B cell (primary cell): ENCODE measurements at regions not wholly inside any gene's neighbourhood (a gene's known extent, or its start where the extent isn't known, plus 50 kb on each side); places are given as distances from the start of the nearest gene placed in this dataset.

Source experiments
- ATAC-seq: fragments of 200-7000 bp; cut with Tn5 transposase; one replicate; pipeline ENCODE4 v1.10.0; 2021; ENCODE audit warnings: low read depth, mild to moderate bottlenecking, moderate number of reproducible peaks, moderate library complexity
- CTCF ChIA-PET: fragments of 350-600 bp; sonication (Branson Sonifier 250); formaldehyde crosslinking; loops from one replicate; lab custom pipeline; 2021; ENCODE audit warnings: antibody characterized with exemption, inconsistent platforms; lab: Charles Lee
- POLR2A ChIA-PET: fragments of 350-600 bp; sonication (Branson Sonifier 250); formaldehyde crosslinking; loops from one replicate; lab custom pipeline; 2021; ENCODE audit warnings: antibody characterized with exemption; lab: Charles Lee
- DNase-seq: peaks from one replicate; pipeline ENCODE4 v3.0.0; 2013
- H2AFZ ChIP-seq: 2 replicates; pipeline ENCODE4 v1.6.1; 2012; ENCODE audit warnings: mild to moderate bottlenecking, low read depth, low read length; ENCODE audit not compliant: insufficient read depth, poor library complexity, severe bottlenecking
- H3K27ac ChIP-seq, 2 donors: 1 replicate in 1 of 2; 2 replicates in 1 of 2; pipeline ENCODE4 v1.5.1; 2012 to 2013; ENCODE audit warnings: low read length in 2 of 2, mild to moderate bottlenecking in 2 of 2, moderate library complexity in 1 of 2
- H3K27me3 ChIP-seq, 4 experiments: fragments of 200-600 bp in 1 of 4; sonication (generic) in 1 of 4; replicated peaks in 1 of 4; 1 replicate in 2 of 4; 2 replicates in 2 of 4; pipeline versions ENCODE4 v1.6.1 to v1.7.0; 2013 to 2016; ENCODE audit warnings: low read length in 3 of 4, mild to moderate bottlenecking in 2 of 4, mixed read lengths in 1 of 4, moderate library complexity in 1 of 4; ENCODE audit not compliant: insufficient read depth in 4 of 4, control insufficient read depth in 3 of 4; ENCODE audit errors: control extremely low read depth in 1 of 4
- H3K36me3 ChIP-seq, 2 experiments: replicated peaks in 1 of 2; 1 replicate in 1 of 2; 2 replicates in 1 of 2; pipeline versions ENCODE4 v1.6.1 to v1.7.1; 2013; ENCODE audit warnings: low read length in 1 of 2; ENCODE audit not compliant: insufficient read depth in 2 of 2, control insufficient read depth in 1 of 2; ENCODE audit errors: control extremely low read depth in 1 of 2, extremely low read depth in 1 of 2
- H3K4me1 ChIP-seq, 2 donors: fragments of 200-600 bp in 1 of 2; sonication (generic) in 1 of 2; 1 replicate in 1 of 2; 2 replicates in 1 of 2; pipeline versions ENCODE4 v1.5.1 to v1.6.1; 2013 to 2017; ENCODE audit warnings: low read length in 2 of 2; ENCODE audit not compliant: control insufficient read depth in 2 of 2, insufficient read depth in 2 of 2
- H3K4me2 ChIP-seq: replicated peaks from 2 replicates; pipeline ENCODE3; 2012; ENCODE audit warnings: mild to moderate bottlenecking, low read depth, low read length; ENCODE audit not compliant: poor library complexity, severe bottlenecking
- H3K4me3 ChIP-seq, 5 experiments: fragments of 200-600 bp in 1 of 5; sonication (generic) in 1 of 5; 1 replicate in 3 of 5; 2 replicates in 2 of 5; pipeline versions ENCODE4 v1.5.1 to v1.7.0; 2011 to 2016; ENCODE audit warnings: low read length in 4 of 5, mild to moderate bottlenecking in 4 of 5, low read depth in 2 of 5, control low read depth in 1 of 5, moderate library complexity in 1 of 5; ENCODE audit not compliant: insufficient read depth in 1 of 5; ENCODE audit errors: control extremely low read depth in 1 of 5, extremely low read depth in 1 of 5
- H3K79me2 ChIP-seq: fragments of 200-600 bp; sonication (generic); one replicate; pipeline ENCODE4 v1.6.0; 2016; ENCODE audit warnings: low read length; ENCODE audit not compliant: control insufficient read depth, insufficient read depth
- H3K9ac ChIP-seq: fragments of 200-600 bp; sonication (generic); 2 replicates; pipeline ENCODE4 v1.6.1; 2017; ENCODE audit warnings: mild to moderate bottlenecking, low read length, moderate library complexity
- H3K9me3 ChIP-seq, 3 donors: one replicate each; pipeline versions ENCODE4 v1.6.1 to v1.7.1; 2013; ENCODE audit warnings: low read length in 2 of 3; ENCODE audit not compliant: control insufficient read depth in 2 of 3, insufficient read depth in 1 of 3; ENCODE audit errors: control extremely low read depth in 1 of 3
- H4K20me1 ChIP-seq: 2 replicates; pipeline ENCODE4 v1.6.0; 2012; ENCODE audit warnings: mild to moderate bottlenecking, low read length; ENCODE audit not compliant: insufficient read depth, control insufficient read depth, poor library complexity, severe bottlenecking
- H3K27ac Mint-ChIP-seq: one replicate; pipeline ENCODE4 v1.8.0; 2021; ENCODE audit warnings: mixed read lengths
- H3K27me3 Mint-ChIP-seq: one replicate; pipeline ENCODE4 v1.8.0; 2021; ENCODE audit warnings: mixed read lengths
- H3K4me1 Mint-ChIP-seq: one replicate; pipeline ENCODE4 v1.8.0; 2021; ENCODE audit warnings: mixed read lengths
- H3K4me3 Mint-ChIP-seq: one replicate; pipeline ENCODE4 v1.8.0; 2021; ENCODE audit warnings: mixed read lengths
- H3K9me3 Mint-ChIP-seq: one replicate; pipeline ENCODE4 v1.8.0; 2022; ENCODE audit warnings: mixed read lengths; ENCODE audit not compliant: insufficient read depth
- EZH2 ChIP-seq: IDR thresholded peaks from 2 replicates; pipeline ENCODE4 v1.6.1; 2012; ENCODE audit warnings: borderline replicate concordance, low read depth, mild to moderate bottlenecking, moderate library complexity, low read length; ENCODE audit not compliant: insufficient read depth, poor library complexity, severe bottlenecking
- WGBS: methylation state at CpG from one replicate; pipeline ENCODE4 v1.1.5; 2013; ENCODE audit warnings: missing lambda C conversion rate; ENCODE audit not compliant: insufficient coverage; 5-methylcytosine and 5-hydroxymethylcytosine counted together
- intact Hi-C: fragments of 100-400 bp; cut with micrococcal nuclease; formaldehyde crosslinking; loops from one replicate; pipeline ENCODE4 v1.10.0; 2022
- TF ChIP-seq, protein P1 (sequence below): fragments of 200-600 bp; IDR thresholded peaks from one replicate; pipeline ENCODE4 v1.8.0; 2022; ENCODE audit warnings: antibody characterized with exemption, mild to moderate bottlenecking

DNA sequence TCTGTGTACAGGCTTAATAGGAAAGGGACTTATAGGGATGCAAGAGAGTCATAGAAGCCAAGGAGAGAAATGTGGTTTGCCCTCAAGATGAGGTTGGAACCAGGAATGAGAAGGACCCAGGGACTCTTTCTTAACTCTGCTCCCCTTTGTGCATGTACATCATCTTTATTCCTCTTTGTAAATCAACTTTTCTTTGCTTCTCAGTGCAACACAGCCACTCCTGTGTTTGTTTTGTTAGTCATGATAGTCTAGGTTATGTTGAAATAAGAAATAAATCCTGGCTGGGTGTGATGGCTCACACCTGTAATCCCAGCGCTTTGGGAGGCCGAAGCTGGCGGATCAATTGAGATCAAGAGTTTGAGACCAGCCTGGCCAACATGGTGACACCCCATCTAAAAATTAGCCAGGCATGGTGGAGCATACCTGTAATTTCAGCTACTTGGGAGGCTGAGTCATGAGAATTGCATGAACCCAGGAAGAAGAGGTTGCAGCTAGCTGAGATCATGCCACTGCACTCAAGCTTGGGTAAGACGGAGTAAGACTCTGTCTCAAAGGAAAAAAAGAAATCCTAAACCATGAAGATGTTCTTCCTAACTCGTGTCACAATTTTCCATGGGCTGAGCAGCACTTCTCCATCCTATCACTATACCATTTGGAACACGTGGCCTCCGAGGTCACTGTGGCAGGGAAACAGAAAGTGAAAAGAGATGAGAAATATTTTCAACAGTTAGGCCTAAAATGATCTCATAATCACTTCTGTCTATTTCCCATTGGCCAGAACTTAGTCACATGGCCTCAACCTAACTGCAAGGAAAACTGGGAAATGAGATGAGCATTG is 73.0 kb upstream of the TMEM17 start:
- Histone ChIP-seq H3K79me2 (no peaks in the 10 kb centered on the region), H3K4me3 (no peak overlapping the region), H3K4me2 (no peak overlapping the region), H3K9me3 (no peaks in the 10 kb centered on the region), H3K9ac (no peak overlapping the region), H3K27ac (no peak overlapping the region), H3K4me1 (no peaks in the 10 kb centered on the region), H3K36me3 (no peaks in the 10 kb centered on the region), H2AFZ (no peak overlapping the region), H3K27me3 (no peaks in the 10 kb centered on the region), H4K20me1 (no peaks in the 10 kb centered on the region)
- H3K4me1 Mint-ChIP-seq = no peaks in the 10 kb centered on the region
- WGBS = 97% methylated on average over 3 of the region's 7 CpGs
- H3K9me3 Mint-ChIP-seq = no peaks in the 10 kb centered on the region
- no peak overlapping the region for H3K27ac Mint-ChIP-seq
- H3K4me3 Mint-ChIP-seq = no peak overlapping the region
- DNase-seq = no peak
- ATAC-seq = no peak
- POLR2A ChIA-PET = no interaction called here
- CTCF ChIA-PET = no interaction called here
- TF ChIP-seq EZH2 = no peak
- TF ChIP-seq, protein P1, sequence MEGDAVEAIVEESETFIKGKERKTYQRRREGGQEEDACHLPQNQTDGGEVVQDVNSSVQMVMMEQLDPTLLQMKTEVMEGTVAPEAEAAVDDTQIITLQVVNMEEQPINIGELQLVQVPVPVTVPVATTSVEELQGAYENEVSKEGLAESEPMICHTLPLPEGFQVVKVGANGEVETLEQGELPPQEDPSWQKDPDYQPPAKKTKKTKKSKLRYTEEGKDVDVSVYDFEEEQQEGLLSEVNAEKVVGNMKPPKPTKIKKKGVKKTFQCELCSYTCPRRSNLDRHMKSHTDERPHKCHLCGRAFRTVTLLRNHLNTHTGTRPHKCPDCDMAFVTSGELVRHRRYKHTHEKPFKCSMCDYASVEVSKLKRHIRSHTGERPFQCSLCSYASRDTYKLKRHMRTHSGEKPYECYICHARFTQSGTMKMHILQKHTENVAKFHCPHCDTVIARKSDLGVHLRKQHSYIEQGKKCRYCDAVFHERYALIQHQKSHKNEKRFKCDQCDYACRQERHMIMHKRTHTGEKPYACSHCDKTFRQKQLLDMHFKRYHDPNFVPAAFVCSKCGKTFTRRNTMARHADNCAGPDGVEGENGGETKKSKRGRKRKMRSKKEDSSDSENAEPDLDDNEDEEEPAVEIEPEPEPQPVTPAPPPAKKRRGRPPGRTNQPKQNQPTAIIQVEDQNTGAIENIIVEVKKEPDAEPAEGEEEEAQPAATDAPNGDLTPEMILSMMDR = no peak
- intact Hi-C loops = no loop called here
- H3K27me3 Mint-ChIP-seq = peaks cover 3% of the 10 kb centered on the region

DNA sequence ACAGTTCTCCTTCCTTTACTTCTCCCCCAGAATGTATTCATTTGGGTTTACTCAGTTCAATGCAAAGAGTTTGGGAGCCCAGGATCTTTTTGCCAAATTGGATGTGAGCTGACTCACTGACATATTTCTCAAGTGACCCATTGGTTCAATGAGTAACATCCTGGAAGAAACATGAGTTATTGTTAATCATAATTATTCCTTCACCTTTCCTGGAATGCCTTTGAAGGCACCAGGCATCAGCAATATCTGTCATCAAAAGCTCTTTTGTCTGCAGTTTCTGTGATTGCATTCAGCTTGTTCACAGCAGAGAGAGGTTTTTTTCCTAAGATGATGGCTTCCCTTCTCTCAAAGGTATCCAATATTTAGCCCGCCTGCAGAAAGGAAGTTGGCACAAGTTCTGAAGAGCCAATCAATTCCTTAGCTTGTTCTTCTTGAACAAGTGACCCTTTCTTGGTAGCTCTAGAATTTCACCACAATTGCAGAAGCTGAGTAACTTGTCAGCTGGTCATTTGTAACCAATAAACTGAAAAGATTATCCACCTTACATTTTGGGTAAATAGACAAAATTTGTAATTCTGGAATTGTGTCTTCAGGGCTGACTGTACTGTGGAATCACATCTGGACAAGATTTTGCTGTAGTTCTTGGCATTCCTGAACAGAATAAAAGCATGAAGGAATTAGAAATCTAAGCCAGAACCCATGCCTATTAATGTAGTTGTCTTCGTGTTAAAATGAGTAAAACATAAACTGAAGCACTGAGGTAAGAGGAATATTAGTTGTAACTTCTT is 72.2 kb upstream of the TMEM17 start:
- ATAC-seq (no peak), DNase-seq (no peak)
- intact Hi-C loops = no loop called here
- Histone ChIP-seq H3K79me2 (no peaks in the 10 kb centered on the region), H3K4me2 (no peak overlapping the region), H4K20me1 (no peaks in the 10 kb centered on the region), H2AFZ (no peak overlapping the region), H3K9ac (no peak overlapping the region), H3K36me3 (no peaks in the 10 kb centered on the region), H3K27me3 (no peaks in the 10 kb centered on the region), H3K4me3 (no peak overlapping the region), H3K4me1 (no peaks in the 10 kb centered on the region), H3K27ac (no peak overlapping the region), H3K9me3 (no peaks in the 10 kb centered on the region)
- 94% methylated on average over 2 of the region's 2 CpGs for WGBS
- Mint-ChIP-seq H3K27ac (no peak overlapping the region), H3K4me1 (no peaks in the 10 kb centered on the region), H3K9me3 (no peaks in the 10 kb centered on the region), H3K27me3 (peaks cover 8% of the 10 kb centered on the region), H3K4me3 (no peak overlapping the region)
- ChIA-PET POLR2A (no interaction called here), CTCF (no interaction called here)
- TF ChIP-seq, protein P1 = no peak
- TF ChIP-seq EZH2 = no peak
